ENCODE measurements at regions not wholly inside any gene's neighbourhood (a gene's known extent, or its start where the extent isn't known, plus 50 kb on each side); places are given as distances from the start of the nearest gene placed in this dataset.

DNA sequence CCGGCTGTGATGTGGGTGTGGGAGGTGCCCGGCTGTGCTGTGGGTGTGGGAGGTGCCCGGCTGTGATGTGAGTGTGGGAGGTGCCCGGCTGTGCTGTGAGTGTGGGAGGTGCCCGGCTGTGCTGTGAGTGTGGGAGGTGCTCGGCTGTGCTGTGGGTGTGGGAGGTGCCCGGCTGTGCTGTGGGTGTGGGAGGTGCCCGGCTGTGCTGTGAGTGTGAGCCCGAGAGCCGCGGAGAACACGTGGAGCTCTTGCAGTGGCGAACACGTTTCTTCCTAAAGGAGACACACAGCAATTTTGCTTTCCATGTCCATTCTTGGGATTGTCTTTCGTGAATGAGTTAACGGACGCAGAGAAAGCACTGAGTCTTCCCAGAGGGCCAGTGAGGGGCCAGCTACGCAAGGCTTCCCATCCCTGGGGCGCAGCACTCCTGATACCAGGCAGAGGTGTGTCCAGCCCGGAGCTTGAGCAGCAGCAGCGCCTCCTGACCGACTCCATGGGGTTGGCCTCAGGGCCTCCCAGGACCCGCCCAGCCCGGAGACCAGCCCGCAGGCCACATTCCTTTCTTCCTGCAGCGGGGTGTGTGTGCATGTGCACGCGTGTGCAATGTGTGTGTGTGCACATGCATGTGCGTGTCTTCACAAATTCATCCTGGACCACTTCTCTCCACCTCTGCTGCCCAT is 245.0 kb upstream of the B3GAT1 start:
- CTCF ChIA-PET (ENCODE audit: low intra/inter-chr PET ratio) = no interaction called here
- no peak for DNase-seq (ENCODE audit: extremely low read depth in 1 of 4, low spot score in 3 of 4)
- Histone ChIP-seq H4K20me1 (replicated peaks; ENCODE audit: control insufficient read depth, insufficient read depth, low read length) (no peaks in the 10 kb centered on the region), H3K9me3 (replicated peaks; ENCODE audit: control insufficient read depth, insufficient read depth, low read depth, low read length) (no peaks in the 10 kb centered on the region), H3K4me1 (replicated peaks in 1 of 2; ENCODE audit: control insufficient read depth in 2 of 2, insufficient read depth in 2 of 2, low read length in 2 of 2) (peaks cover 0 to 4% of the 10 kb centered on the region in 2 experiments; a peak in 2 of 5 replicates), H3K27me3 (ENCODE audit: control insufficient read depth in 2 of 2, insufficient read depth in 2 of 2, low read length in 2 of 2) (peaks cover 0 to 24% of the 10 kb centered on the region in 2 experiments; a peak in 2 of 5 replicates), H3K9ac (ENCODE audit: insufficient read depth in 1 of 2, low read depth in 2 of 2, low read length in 2 of 2) (no peak overlapping the region), H3K36me3 (ENCODE audit: control insufficient read depth, insufficient read depth, low read length) (no peaks in the 10 kb centered on the region), H3K4me3 (no peak overlapping the region), H3K79me2 (ENCODE audit: control insufficient read depth, insufficient read depth, low read length) (no peaks in the 10 kb centered on the region), H2AFZ (ENCODE audit: low read depth, low read length) (no peak overlapping the region), H3K4me2 (ENCODE audit: insufficient read depth, low read length) (no peak overlapping the region), H3K27ac (ENCODE audit: extremely low read depth, low read depth, low read length) (no peak overlapping the region), H3K9me1 (ENCODE audit: control insufficient read depth, insufficient read depth, low read length) (no peaks in the 10 kb centered on the region)
- POLR2A ChIA-PET = no interaction called here
- no peak for FAIRE-seq
- BruUV-seq (replicated peaks) = no TSS peak
- in situ Hi-C loops (cut with MboI) = no loop called here
- no peak for ATAC-seq
- intact Hi-C loops (cut with micrococcal nuclease) = no loop called here
- WGBS (ENCODE audit: insufficient coverage, low coverage, missing lambda C conversion rate) = 11% methylated on average over 25 of the region's 29 CpGs
- TF ChIP-seq SIRT6 (IDR thresholded peaks at IDR 0.05; ENCODE audit: low read depth, low read length) (no peak), TSC22D4 (tag; IDR thresholded peaks at IDR 0.05) (no peak), ZFP91 (CRISPR knock-in tag; IDR thresholded peaks at IDR 0.05) (no peak), ZNF785 (CRISPR knock-in tag; IDR thresholded peaks at IDR 0.05) (no peak), TCFL5 (CRISPR knock-in tag; conservative IDR thresholded peaks at IDR 0.05) (no peak), SP2 (IDR thresholded peaks at IDR 0.05; ENCODE audit: extremely low read depth, low read depth, low read length, poor library complexity, severe bottlenecking) (no peak), NFIC (IDR thresholded peaks at IDR 0.05) (no peak), RBM15 (IDR thresholded peaks at IDR 0.05; ENCODE audit: insufficient read depth, low read length) (no peak), MCM3 (IDR thresholded peaks at IDR 0.05) (no peak), COPS2 (conservative IDR thresholded peaks at IDR 0.05) (no peak), JUND (IDR thresholded peaks at IDR 0.05; ENCODE audit: borderline replicate concordance, low read depth, low read length) (no peak), JUND (tag; IDR thresholded peaks at IDR 0.05; ENCODE audit: borderline replicate concordance, low read depth, low read length) (no peak), HNRNPUL1 (IDR thresholded peaks at IDR 0.05; ENCODE audit: low read length) (no peak), ATF1 (CRISPR knock-in tag; IDR thresholded peaks at IDR 0.05) (no peak), ATF1 (tag; IDR thresholded peaks at IDR 0.05) (no peak), ZHX1 (conservative IDR thresholded peaks at IDR 0.05; ENCODE audit: low read length) (no peak), ZBTB8A (IDR thresholded peaks at IDR 0.05; ENCODE audit: partially characterized antibody) (no peak), ETS2 (tag; IDR thresholded peaks at IDR 0.05; ENCODE audit: borderline replicate concordance, poor library complexity, severe bottlenecking) (no peak)
- TF ChIP-seq, protein P1, sequence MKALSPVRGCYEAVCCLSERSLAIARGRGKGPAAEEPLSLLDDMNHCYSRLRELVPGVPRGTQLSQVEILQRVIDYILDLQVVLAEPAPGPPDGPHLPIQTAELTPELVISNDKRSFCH (CRISPR knock-in tag; IDR thresholded peaks at IDR 0.05) = no peak
- TF ChIP-seq, protein P1 (tag; IDR thresholded peaks at IDR 0.05) = no peak
